ENCODE measurements at regions not wholly inside any gene's neighbourhood (a gene's known extent, or its start where the extent isn't known, plus 50 kb on each side); places are given as distances from the start of the nearest gene placed in this dataset.

- Histone ChIP-seq H4K5ac (ENCODE audit: low read length) (no peak overlapping the region), H2BK120ac (ENCODE audit: low read depth, low read length) (no peak overlapping the region), H3K23ac (ENCODE audit: low read length) (no peak overlapping the region), H3K9ac (ENCODE audit: low read length) (no peak overlapping the region), H3K79me1 (ENCODE audit: low read length) (no peaks in the 10 kb centered on the region), H3K36me3 (ENCODE audit: control insufficient read depth, insufficient read depth, low read length) (no peaks in the 10 kb centered on the region), H3K4me3 (ENCODE audit: low read length) (no peak overlapping the region), H2BK15ac (replicated peaks; ENCODE audit: low read depth) (no peak overlapping the region), H2AK5ac (ENCODE audit: low read length) (no peak overlapping the region), H3K4me2 (ENCODE audit: low read length) (no peak overlapping the region), H3K79me2 (ENCODE audit: control insufficient read depth, insufficient read depth, low read length) (no peaks in the 10 kb centered on the region), H3K18ac (ENCODE audit: low read length) (no peak overlapping the region), H2BK5ac (ENCODE audit: low read length) (no peak overlapping the region), H3K4ac (ENCODE audit: low read depth, low read length) (no peak overlapping the region), H4K8ac (ENCODE audit: low read depth, low read length) (no peak overlapping the region), H3K27me3 (ENCODE audit: insufficient read depth, low read length, poor library complexity) (no peaks in the 10 kb centered on the region), H3K4me1 (ENCODE audit: control insufficient read depth, low read depth, low read length) (no peaks in the 10 kb centered on the region), H3K27ac (ENCODE audit: low read depth, low read length) (no peak overlapping the region), H3K56ac (ENCODE audit: low read length) (no peak overlapping the region)
- no CpG with 5 or more reads among the region's 4 CpGs for WGBS (ENCODE audit: extremely low coverage, insufficient coverage, low lambda C conversion rate)
- DNase-seq = no peak
Observed at GRCh38 chr4:180745019-180745418, 1498.2 kb upstream of the TENM3 start.

DNA sequence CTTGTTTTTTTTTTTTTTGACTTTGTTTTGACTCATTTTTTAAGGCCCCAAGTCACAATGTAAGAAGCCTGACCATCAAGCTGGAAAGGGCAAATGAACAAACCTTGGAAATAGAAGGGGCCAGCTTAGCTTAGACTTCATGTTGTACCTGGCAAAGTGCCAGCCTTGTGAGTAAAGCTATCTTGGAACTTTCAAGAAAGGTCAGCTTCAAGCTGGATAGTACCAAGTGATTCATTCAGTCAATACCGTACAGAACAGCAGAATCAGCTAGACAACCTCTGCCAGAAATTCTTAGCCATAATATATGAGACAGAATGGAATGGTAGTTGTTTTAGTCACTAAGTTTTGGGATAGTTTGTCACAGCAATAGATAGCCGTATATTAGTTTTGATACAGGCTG lies 1492.2 kb upstream of the TENM3 start:
- no peak overlapping the region for H3K23ac ChIP-seq (ENCODE audit: low read length)
- no peak overlapping the region for H2BK5ac ChIP-seq (ENCODE audit: low read length)
- no peaks in the 10 kb centered on the region for H3K79me2 ChIP-seq (ENCODE audit: control insufficient read depth, insufficient read depth, low read length)
- no peaks in the 10 kb centered on the region for H3K4me1 ChIP-seq (ENCODE audit: control insufficient read depth, low read depth, low read length)
- H3K36me3 ChIP-seq (ENCODE audit: control insufficient read depth, insufficient read depth, low read length) = no peaks in the 10 kb centered on the region
- no peak overlapping the region for H3K4me2 ChIP-seq (ENCODE audit: low read length)
- no peak overlapping the region for H3K4ac ChIP-seq (ENCODE audit: low read depth, low read length)
- no peak overlapping the region for H2BK15ac ChIP-seq (replicated peaks; ENCODE audit: low read depth)
- DNase-seq = no peak
- no peak overlapping the region for H3K9ac ChIP-seq (ENCODE audit: low read length)
- no peaks in the 10 kb centered on the region for H3K27me3 ChIP-seq (ENCODE audit: insufficient read depth, low read length, poor library complexity)
- H4K8ac ChIP-seq (ENCODE audit: low read depth, low read length) = no peak overlapping the region
- no peak overlapping the region for H2AK5ac ChIP-seq (ENCODE audit: low read length)
- H2BK120ac ChIP-seq (ENCODE audit: low read depth, low read length) = no peak overlapping the region
- no peak overlapping the region for H3K4me3 ChIP-seq (ENCODE audit: low read length)
- H3K27ac ChIP-seq (ENCODE audit: low read depth, low read length) = no peak overlapping the region
- H3K79me1 ChIP-seq (ENCODE audit: low read length) = no peaks in the 10 kb centered on the region
- no peak overlapping the region for H3K18ac ChIP-seq (ENCODE audit: low read length)
- no CpG with 5 or more reads among the region's 2 CpGs for WGBS (ENCODE audit: extremely low coverage, insufficient coverage, low lambda C conversion rate)
- no peak overlapping the region for H4K5ac ChIP-seq (ENCODE audit: low read length)
- H3K56ac ChIP-seq (ENCODE audit: low read length) = no peak overlapping the region

GRCh38 chr4:180757927-180758326 lies 1485.3 kb upstream of the TENM3 start:
- no peaks in the 10 kb centered on the region for H3K79me2 ChIP-seq (ENCODE audit: control insufficient read depth, insufficient read depth, low read length)
- H3K18ac ChIP-seq (ENCODE audit: low read length) = no peak overlapping the region
- H3K4me2 ChIP-seq (ENCODE audit: low read length) = no peak overlapping the region
- no peak overlapping the region for H3K4me3 ChIP-seq (ENCODE audit: low read length)
- no peaks in the 10 kb centered on the region for H3K79me1 ChIP-seq (ENCODE audit: low read length)
- DNase-seq = peak; percentile 23
- no peak overlapping the region for H2AK5ac ChIP-seq (ENCODE audit: low read length)
- H3K27me3 ChIP-seq (ENCODE audit: insufficient read depth, low read length, poor library complexity) = no peaks in the 10 kb centered on the region
- no peak overlapping the region for H3K27ac ChIP-seq (ENCODE audit: low read depth, low read length)
- no peak overlapping the region for H3K56ac ChIP-seq (ENCODE audit: low read length)
- H3K4me1 ChIP-seq (ENCODE audit: control insufficient read depth, low read depth, low read length) = no peaks in the 10 kb centered on the region
- H3K36me3 ChIP-seq (ENCODE audit: control insufficient read depth, insufficient read depth, low read length) = no peaks in the 10 kb centered on the region
- no peak overlapping the region for H3K4ac ChIP-seq (ENCODE audit: low read depth, low read length)
- WGBS (ENCODE audit: extremely low coverage, insufficient coverage, low lambda C conversion rate) = no CpG with 5 or more reads among the region's 2 CpGs
- H3K23ac ChIP-seq (ENCODE audit: low read length) = no peak overlapping the region
- no peak overlapping the region for H4K8ac ChIP-seq (ENCODE audit: low read depth, low read length)
- no peak overlapping the region for H3K9ac ChIP-seq (ENCODE audit: low read length)
- H2BK120ac ChIP-seq (ENCODE audit: low read depth, low read length) = no peak overlapping the region
- no peak overlapping the region for H2BK15ac ChIP-seq (replicated peaks; ENCODE audit: low read depth)
- no peak overlapping the region for H2BK5ac ChIP-seq (ENCODE audit: low read length)
- no peak overlapping the region for H4K5ac ChIP-seq (ENCODE audit: low read length)

DNA sequence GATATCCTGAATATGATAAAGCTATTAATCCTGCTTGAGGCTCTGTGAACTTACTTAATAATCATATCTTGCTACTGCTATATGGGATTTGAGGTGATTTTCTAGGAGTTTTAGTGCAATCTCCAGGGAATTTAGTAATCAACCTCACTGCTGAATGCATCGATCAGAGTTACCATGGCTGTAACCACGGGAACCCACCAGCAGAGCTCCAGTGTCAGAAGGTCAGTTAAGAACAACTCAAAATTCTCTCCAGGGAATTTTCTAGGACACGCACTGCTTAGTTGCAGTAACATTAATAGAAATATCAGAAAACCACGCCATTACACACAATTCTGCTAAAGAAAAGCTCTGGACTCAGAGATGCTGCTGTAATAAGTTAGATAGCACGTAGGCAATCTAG lies 1477.2 kb upstream of the TENM3 start:
- Histone ChIP-seq H3K79me1 (ENCODE audit: low read length) (no peaks in the 10 kb centered on the region), H3K18ac (ENCODE audit: low read length) (no peak overlapping the region), H3K23ac (ENCODE audit: low read length) (no peak overlapping the region), H3K56ac (ENCODE audit: low read length) (no peak overlapping the region), H3K27ac (ENCODE audit: low read depth, low read length) (no peak overlapping the region), H2BK120ac (ENCODE audit: low read depth, low read length) (peak overlapping the region; percentile 23), H3K9ac (ENCODE audit: low read length) (no peak overlapping the region), H3K4me3 (ENCODE audit: low read length) (no peak overlapping the region), H2BK5ac (ENCODE audit: low read length) (no peak overlapping the region), H4K8ac (ENCODE audit: low read depth, low read length) (no peak overlapping the region), H3K36me3 (ENCODE audit: control insufficient read depth, insufficient read depth, low read length) (no peaks in the 10 kb centered on the region), H2AK5ac (ENCODE audit: low read length) (no peak overlapping the region), H3K4me1 (ENCODE audit: control insufficient read depth, low read depth, low read length) (peaks cover 2% of the 10 kb centered on the region), H3K79me2 (ENCODE audit: control insufficient read depth, insufficient read depth, low read length) (no peaks in the 10 kb centered on the region), H4K5ac (ENCODE audit: low read length) (no peak overlapping the region), H3K4ac (ENCODE audit: low read depth, low read length) (no peak overlapping the region), H3K27me3 (ENCODE audit: insufficient read depth, low read length, poor library complexity) (no peaks in the 10 kb centered on the region), H3K4me2 (ENCODE audit: low read length) (no peak overlapping the region), H2BK15ac (replicated peaks; ENCODE audit: low read depth) (no peak overlapping the region)
- no peak for DNase-seq
- no CpG with 5 or more reads among the region's 5 CpGs for WGBS (ENCODE audit: extremely low coverage, insufficient coverage, low lambda C conversion rate)

DNA sequence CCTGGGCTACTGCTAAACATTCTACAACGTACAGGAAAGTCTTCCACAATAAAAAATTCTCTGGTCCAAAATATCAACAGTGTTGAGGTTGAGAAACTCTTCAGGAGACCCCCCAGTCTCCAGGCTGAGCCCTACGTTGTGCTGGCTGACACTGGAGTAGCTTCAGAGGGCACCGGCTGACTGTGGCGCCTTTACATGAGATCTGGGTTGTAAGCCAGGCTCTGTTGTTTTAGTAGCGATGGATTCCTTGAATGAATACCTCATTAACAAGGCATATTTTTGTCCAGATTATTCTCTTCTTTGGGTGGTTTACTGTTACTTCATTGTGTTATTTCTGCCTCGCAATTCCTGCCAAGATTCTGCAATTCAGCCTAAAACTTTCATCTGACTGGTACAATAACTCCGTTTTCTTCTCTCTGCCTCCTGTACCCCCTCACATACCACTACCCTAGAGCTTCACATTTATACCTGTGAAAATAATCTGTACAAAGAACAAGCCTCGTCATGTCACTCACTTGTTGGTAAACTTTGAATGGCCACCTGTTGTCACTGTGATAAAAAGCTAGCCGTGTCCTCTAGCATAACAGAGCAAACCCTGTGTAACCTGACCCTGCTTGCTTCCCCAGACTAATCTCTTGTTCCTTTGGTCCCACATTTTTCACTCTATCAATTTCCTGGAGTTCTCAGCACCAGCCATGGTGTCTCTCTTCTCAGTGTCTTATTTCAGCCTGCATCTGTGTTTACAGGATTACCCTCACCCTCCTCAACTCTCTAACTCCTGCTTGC lies 1476.1 kb upstream of the TENM3 start:
- Histone ChIP-seq H3K4me1 (ENCODE audit: control insufficient read depth, low read depth, low read length) (peaks cover 2% of the 10 kb centered on the region), H3K79me1 (ENCODE audit: low read length) (no peaks in the 10 kb centered on the region), H3K27me3 (ENCODE audit: insufficient read depth, low read length, poor library complexity) (no peaks in the 10 kb centered on the region), H3K18ac (ENCODE audit: low read length) (no peak overlapping the region), H3K9ac (ENCODE audit: low read length) (no peak overlapping the region), H2BK120ac (ENCODE audit: low read depth, low read length) (no peak overlapping the region), H3K4me3 (ENCODE audit: low read length) (no peak overlapping the region), H3K4ac (ENCODE audit: low read depth, low read length) (no peak overlapping the region), H3K27ac (ENCODE audit: low read depth, low read length) (no peak overlapping the region), H4K8ac (ENCODE audit: low read depth, low read length) (no peak overlapping the region), H2BK15ac (replicated peaks; ENCODE audit: low read depth) (no peak overlapping the region), H2BK5ac (ENCODE audit: low read length) (no peak overlapping the region), H3K36me3 (ENCODE audit: control insufficient read depth, insufficient read depth, low read length) (no peaks in the 10 kb centered on the region), H3K56ac (ENCODE audit: low read length) (peak overlapping the region; percentile 3), H4K5ac (ENCODE audit: low read length) (no peak overlapping the region), H3K79me2 (ENCODE audit: control insufficient read depth, insufficient read depth, low read length) (no peaks in the 10 kb centered on the region), H3K23ac (ENCODE audit: low read length) (no peak overlapping the region), H3K4me2 (ENCODE audit: low read length) (no peak overlapping the region), H2AK5ac (ENCODE audit: low read length) (no peak overlapping the region)
- no CpG with 5 or more reads among the region's 9 CpGs for WGBS (ENCODE audit: extremely low coverage, insufficient coverage, low lambda C conversion rate)
- peak; percentile 76 for DNase-seq

DNA sequence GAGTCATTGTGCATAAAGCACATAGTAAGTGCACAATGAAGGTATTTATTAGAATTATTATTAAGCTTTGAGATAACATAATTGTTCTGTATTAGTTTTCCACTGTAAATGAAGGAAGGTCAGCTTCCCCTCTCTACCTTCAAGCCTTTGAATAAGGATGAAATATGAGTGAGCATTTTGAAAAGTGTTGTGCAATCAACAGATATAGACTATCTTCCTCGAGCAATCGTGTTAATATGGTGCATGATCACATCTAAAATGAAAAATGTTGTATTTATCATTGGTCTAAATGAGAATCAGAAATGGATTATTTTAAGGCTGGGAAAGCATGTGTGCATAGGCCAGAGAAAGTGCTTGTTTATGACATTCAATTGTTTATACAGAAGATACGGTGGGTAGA lies 1474.6 kb upstream of the TENM3 start:
- no CpG with 5 or more reads among the region's 3 CpGs for WGBS (ENCODE audit: extremely low coverage, insufficient coverage, low lambda C conversion rate)
- Histone ChIP-seq H3K27ac (ENCODE audit: low read depth, low read length) (no peak overlapping the region), H3K4me2 (ENCODE audit: low read length) (no peak overlapping the region), H3K4me3 (ENCODE audit: low read length) (no peak overlapping the region), H3K4me1 (ENCODE audit: control insufficient read depth, low read depth, low read length) (peaks cover 2% of the 10 kb centered on the region), H2BK120ac (ENCODE audit: low read depth, low read length) (no peak overlapping the region), H3K79me2 (ENCODE audit: control insufficient read depth, insufficient read depth, low read length) (no peaks in the 10 kb centered on the region), H4K8ac (ENCODE audit: low read depth, low read length) (no peak overlapping the region), H3K27me3 (ENCODE audit: insufficient read depth, low read length, poor library complexity) (no peaks in the 10 kb centered on the region), H3K79me1 (ENCODE audit: low read length) (no peaks in the 10 kb centered on the region), H3K56ac (ENCODE audit: low read length) (no peak overlapping the region), H2BK5ac (ENCODE audit: low read length) (no peak overlapping the region), H4K5ac (ENCODE audit: low read length) (no peak overlapping the region), H2BK15ac (replicated peaks; ENCODE audit: low read depth) (no peak overlapping the region), H2AK5ac (ENCODE audit: low read length) (no peak overlapping the region), H3K36me3 (ENCODE audit: control insufficient read depth, insufficient read depth, low read length) (no peaks in the 10 kb centered on the region), H3K4ac (ENCODE audit: low read depth, low read length) (no peak overlapping the region), H3K23ac (ENCODE audit: low read length) (no peak overlapping the region), H3K18ac (ENCODE audit: low read length) (no peak overlapping the region), H3K9ac (ENCODE audit: low read length) (no peak overlapping the region)
- no peak for DNase-seq

Measured in mesendoderm (in vitro differentiated cells).